Ishikawa (cell line): ENCODE measurements at regions not wholly inside any gene's neighbourhood (a gene's known extent, or its start where the extent isn't known, plus 50 kb on each side); places are given as distances from the start of the nearest gene placed in this dataset.

ENCODE experiments used
- CEBPB ChIP-seq: IDR thresholded peaks from 2 replicates; pipeline ENCODE4 v1.6.1; 2012
- CREB1 ChIP-seq: IDR thresholded peaks from 2 replicates; pipeline ENCODE4 v1.6.1; 2012; ENCODE audit warnings: low read depth
- EGR1 ChIP-seq: IDR thresholded peaks from 2 replicates; pipeline ENCODE4 v1.6.1; 2012
- EP300 ChIP-seq: IDR thresholded peaks from 2 replicates; pipeline ENCODE4 v1.6.1; 2012; ENCODE audit warnings: borderline replicate concordance
- FOXM1 ChIP-seq: IDR thresholded peaks from 2 replicates; pipeline ENCODE4 v1.6.1; 2012; ENCODE audit warnings: low read depth, borderline replicate concordance
- MAX ChIP-seq: IDR thresholded peaks from 2 replicates; pipeline ENCODE4 v1.6.1; 2012
- NFIC ChIP-seq: IDR thresholded peaks from 2 replicates; pipeline ENCODE4 v1.6.1; 2012
- RAD21 ChIP-seq: IDR thresholded peaks from 2 replicates; pipeline ENCODE4 v1.6.1; 2012; ENCODE audit warnings: low read depth
- REST ChIP-seq: IDR thresholded peaks from 2 replicates; pipeline ENCODE4 v1.6.1; 2012; ENCODE audit warnings: low read depth, mild to moderate bottlenecking
- TAF1 ChIP-seq: IDR thresholded peaks from 2 replicates; pipeline ENCODE4 v1.6.1; 2012; ENCODE audit warnings: low read depth, mild to moderate bottlenecking
- TCF12 ChIP-seq: IDR thresholded peaks from 2 replicates; pipeline ENCODE4 v1.6.1; 2012; ENCODE audit warnings: low read depth
- TEAD4 ChIP-seq: IDR thresholded peaks from 2 replicates; pipeline ENCODE4 v1.6.1; 2012
- USF1 ChIP-seq: IDR thresholded peaks from 2 replicates; pipeline ENCODE4 v1.6.1; 2012
- YY1 ChIP-seq: IDR thresholded peaks from 2 replicates; pipeline ENCODE4 v1.6.1; 2012; ENCODE audit warnings: low read depth
- ZBTB7A ChIP-seq: IDR thresholded peaks from 2 replicates; pipeline ENCODE4 v1.6.1; 2012; ENCODE audit warnings: low read depth

- no peak for TF ChIP-seq TAF1
- no peak for TF ChIP-seq CEBPB
- TF ChIP-seq FOXM1, result no peak
- no peak for TF ChIP-seq NFIC
- TF ChIP-seq EP300, result no peak
- TF ChIP-seq TEAD4, result no peak
- no peak for TF ChIP-seq YY1
- TF ChIP-seq CREB1, result no peak
- no peak for TF ChIP-seq USF1
- no peak for TF ChIP-seq MAX
- no peak for TF ChIP-seq REST
- no peak for TF ChIP-seq TCF12
- TF ChIP-seq RAD21, result no peak
Measured at GRCh38 chr6:22845467-22845866, 276.1 kb downstream of the HDGFL1 start.

- peak; percentile 40; the same call in 1 of the 2 replicates for TF ChIP-seq EP300
- TF ChIP-seq YY1, result no peak
- peak; percentile 64 for TF ChIP-seq NFIC
- TF ChIP-seq CREB1, result no peak
- TF ChIP-seq ZBTB7A, result 0 out of 2 replicates have a peak, but pooled peaks have one; percentile 35
- TF ChIP-seq USF1, result no peak
- no peak for TF ChIP-seq TAF1
- TF ChIP-seq TEAD4, result no peak
- no peak for TF ChIP-seq FOXM1
- TF ChIP-seq REST, result no peak
- TF ChIP-seq EGR1, result no peak
- TF ChIP-seq CEBPB, result no peak
- no peak for TF ChIP-seq MAX
Measured at GRCh38 chr6:22848121-22848520, 278.8 kb downstream of the HDGFL1 start.

- TF ChIP-seq NFIC (no peak), TAF1 (no peak), CREB1 (no peak), ZBTB7A (no peak), TCF12 (no peak), RAD21 (no peak), TEAD4 (no peak), EP300 (no peak), FOXM1 (no peak), CEBPB (no peak), USF1 (no peak), YY1 (no peak), MAX (no peak), EGR1 (no peak), REST (no peak)
Measured at GRCh38 chr6:22849921-22850320, 280.6 kb downstream of the HDGFL1 start.

GRCh38 chr6:22852101-22852500, 282.7 kb downstream of the HDGFL1 start:
- TF ChIP-seq CEBPB, result no peak
- no peak for TF ChIP-seq TAF1
- no peak for TF ChIP-seq YY1
- no peak for TF ChIP-seq USF1
- no peak for TF ChIP-seq RAD21
- no peak for TF ChIP-seq EGR1
- TF ChIP-seq MAX, result no peak
- TF ChIP-seq TCF12, result no peak
- TF ChIP-seq FOXM1, result no peak
- no peak for TF ChIP-seq EP300
- no peak for TF ChIP-seq REST
- no peak for TF ChIP-seq CREB1
- TF ChIP-seq ZBTB7A, result no peak
- no peak for TF ChIP-seq TEAD4
- no peak for TF ChIP-seq NFIC
